ENCODE measurements at regions not wholly inside any gene's neighbourhood (a gene's known extent, or its start where the extent isn't known, plus 50 kb on each side); places are given as distances from the start of the nearest gene placed in this dataset.
A peak's percentile ranks its signal among the peaks of the same experiment; 100 is the strongest.

GRCh38 chr16:88303890-88304819, 78.6 kb upstream of the ZNF469 start:
- intact Hi-C loops (cut with DNase I): no loop called here
- no peaks in the 10 kb centered on the region for H3K27me3 ChIP-seq
- no peaks in the 10 kb centered on the region for H3K9me3 ChIP-seq
- H3K4me3 ChIP-seq: no peak overlapping the region
- H3K4me1 ChIP-seq: peaks cover 44% of the 10 kb centered on the region
- H3K36me3 ChIP-seq: no peaks in the 10 kb centered on the region
- H3K27ac ChIP-seq: peak overlapping the region; percentile 68
- peak; percentile 57 to 91 for TF ChIP-seq POLR2AphosphoS5 (IDR thresholded peaks at IDR 0.05; ENCODE audit: insufficient read depth in 1 of 2, low read depth in 1 of 2)
- TF ChIP-seq CTCF (IDR thresholded peaks at IDR 0.05): no peak
- DNase-seq (ENCODE audit: extremely low spot score in 2 of 2): no peak

- Histone ChIP-seq H3K27ac (peak overlapping the region; percentile 49), H3K27me3 (no peaks in the 10 kb centered on the region), H3K4me3 (no peak overlapping the region), H3K4me1 (peaks cover 39% of the 10 kb centered on the region), H3K36me3 (no peaks in the 10 kb centered on the region), H3K9me3 (no peaks in the 10 kb centered on the region)
- no peak for TF ChIP-seq POLR2A (IDR thresholded peaks at IDR 0.05)
- TF ChIP-seq CTCF (IDR thresholded peaks at IDR 0.05): no peak
- no peak for TF ChIP-seq POLR2AphosphoS5 (IDR thresholded peaks at IDR 0.05; ENCODE audit: insufficient read depth in 1 of 2, low read depth in 1 of 2)
- DNase-seq (ENCODE audit: extremely low spot score in 2 of 2): no peak
- intact Hi-C loops (cut with DNase I): no loop called here
These were observed 77.6 kb upstream of the ZNF469 start for GRCh38 chr16:88305176-88305575.

- peaks cover 38% of the 10 kb centered on the region for H3K4me1 ChIP-seq
- H3K27me3 ChIP-seq: no peaks in the 10 kb centered on the region
- TF ChIP-seq POLR2AphosphoS5 (IDR thresholded peaks at IDR 0.05; ENCODE audit: insufficient read depth in 1 of 2, low read depth in 1 of 2) (peak in 1 of 2 donors; percentile 26), POLR2A (IDR thresholded peaks at IDR 0.05) (no peak)
- no peak for DNase-seq (ENCODE audit: extremely low spot score in 2 of 2)
- H3K9me3 ChIP-seq: no peaks in the 10 kb centered on the region
- intact Hi-C loops (cut with DNase I): no loop called here
- H3K36me3 ChIP-seq: no peaks in the 10 kb centered on the region
- H3K4me3 ChIP-seq: no peak overlapping the region
- H3K27ac ChIP-seq: peak overlapping the region; percentile 58
These were observed 76.3 kb upstream of the ZNF469 start for GRCh38 chr16:88306411-88306810.

GRCh38 chr16:88306860-88307545, 75.8 kb upstream of the ZNF469 start:
- TF ChIP-seq POLR2AphosphoS5 (IDR thresholded peaks at IDR 0.05; ENCODE audit: insufficient read depth in 1 of 2, low read depth in 1 of 2) (peak in 1 of 2 donors; percentile 16), POLR2A (IDR thresholded peaks at IDR 0.05) (no peak), CTCF (IDR thresholded peaks at IDR 0.05) (no peak)
- DNase-seq (ENCODE audit: extremely low spot score in 2 of 2): no peak
- Histone ChIP-seq H3K27me3 (no peaks in the 10 kb centered on the region), H3K4me3 (no peak overlapping the region), H3K4me1 (peaks cover 32% of the 10 kb centered on the region), H3K9me3 (no peaks in the 10 kb centered on the region), H3K27ac (peak overlapping the region; percentile 58), H3K36me3 (no peaks in the 10 kb centered on the region)
- intact Hi-C loops (cut with DNase I): no loop called here

GRCh38 chr16:88308441-88309173, 74.2 kb upstream of the ZNF469 start:
- Histone ChIP-seq H3K4me1 (peaks cover 22% of the 10 kb centered on the region), H3K4me3 (no peak overlapping the region), H3K27ac (no peak overlapping the region), H3K27me3 (no peaks in the 10 kb centered on the region), H3K9me3 (no peaks in the 10 kb centered on the region), H3K36me3 (no peaks in the 10 kb centered on the region)
- TF ChIP-seq CTCF (IDR thresholded peaks at IDR 0.05) (no peak), POLR2AphosphoS5 (IDR thresholded peaks at IDR 0.05; ENCODE audit: insufficient read depth in 1 of 2, low read depth in 1 of 2) (no peak), POLR2A (IDR thresholded peaks at IDR 0.05) (no peak)
- intact Hi-C loops (cut with DNase I): no loop called here
- no peak for DNase-seq (ENCODE audit: extremely low spot score in 2 of 2)

Measured in vagina (tissue), 2 donors.